ENCODE measurements at regions not wholly inside any gene's neighbourhood (a gene's known extent, or its start where the extent isn't known, plus 50 kb on each side); places are given as distances from the start of the nearest gene placed in this dataset.

DNA sequence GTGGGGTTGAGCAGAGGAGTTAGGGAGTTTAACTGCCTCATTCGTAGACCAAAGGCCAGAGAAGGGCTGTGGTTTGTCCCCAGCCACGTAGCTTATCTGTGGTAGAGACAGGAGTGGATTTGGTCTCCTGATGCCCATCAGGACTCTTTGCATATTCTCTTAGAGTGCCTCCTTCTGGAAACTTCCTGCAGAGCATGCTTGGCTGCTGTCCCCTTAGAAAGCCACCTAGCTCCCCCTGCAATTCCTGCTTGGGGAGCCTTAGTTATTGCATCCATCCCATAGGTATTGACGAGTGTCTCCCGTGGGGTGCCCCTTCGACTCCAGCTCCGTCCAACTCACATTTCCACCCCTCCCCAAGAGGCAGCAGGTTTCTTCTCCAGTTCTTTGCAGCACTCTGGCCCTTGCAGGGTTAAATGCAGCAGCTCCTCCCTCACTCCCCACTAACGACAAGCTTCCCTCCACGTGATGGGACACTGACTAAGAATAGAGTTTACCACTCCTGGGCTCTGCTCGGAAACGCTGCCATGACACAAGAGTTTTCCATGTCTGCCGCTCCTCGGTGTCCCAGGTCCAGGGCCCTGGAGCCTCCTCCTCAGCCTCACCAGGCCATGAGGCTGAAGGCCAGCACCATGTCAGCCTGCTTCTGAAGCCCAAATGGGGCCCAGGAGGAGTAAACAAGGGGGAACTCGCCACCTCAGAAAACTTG, 147.8 kb upstream of the UNC5B start:
- in situ Hi-C loops (cut with MboI; ENCODE audit: low sequenced_read_pairs) = no loop called here

More for the DNA sequence above, 147.8 kb upstream of the UNC5B start:
- DNase-seq (no peak), ATAC-seq (ENCODE audit: low read depth) (no peak)
- Histone ChIP-seq H2AFZ (replicated peaks; ENCODE audit: low read length, poor library complexity) (no peak overlapping the region), H3K18ac (ENCODE audit: low read depth, low read length) (no peak overlapping the region), H3K4ac (ENCODE audit: low read depth, low read length) (no peak overlapping the region), H3K23ac (ENCODE audit: low read depth, low read length) (no peak overlapping the region), H3K56ac (ENCODE audit: extremely low read depth, insufficient read depth, low read length) (no peak overlapping the region), H2AK5ac (ENCODE audit: low read depth, low read length) (no peak overlapping the region), H3K27me3 (ENCODE audit: control insufficient read depth, insufficient read depth, low read length) (peaks cover 52% of the 10 kb centered on the region), H2AK9ac (replicated peaks; ENCODE audit: low read depth, low read length, poor library complexity) (no peak overlapping the region), H3K14ac (replicated peaks; ENCODE audit: low read depth, low read length) (no peak overlapping the region), H2BK20ac (ENCODE audit: low read depth, low read length) (no peak overlapping the region), H3K36me3 (ENCODE audit: control insufficient read depth, insufficient read depth, low read length) (no peaks in the 10 kb centered on the region), H3K4me3 (ENCODE audit: insufficient read depth, low read depth, low read length) (no peak overlapping the region), H3K4me2 (ENCODE audit: low read depth, low read length) (no peak overlapping the region), H3K9me3 (ENCODE audit: control insufficient read depth, insufficient read depth, low read length) (no peaks in the 10 kb centered on the region), H3K79me1 (ENCODE audit: low read depth in 1 of 2, low read length in 2 of 2) (no peaks in the 10 kb centered on the region), H3K27ac (ENCODE audit: insufficient read depth, low read length) (no peak overlapping the region), H4K91ac (ENCODE audit: insufficient read depth, low read depth, low read length) (no peak overlapping the region), H3K4me1 (ENCODE audit: control insufficient read depth, insufficient read depth, low read length) (no peaks in the 10 kb centered on the region), H3K9me1 (ENCODE audit: insufficient read depth, low read length) (no peaks in the 10 kb centered on the region), H4K20me1 (ENCODE audit: insufficient read depth, low read length) (no peaks in the 10 kb centered on the region), H2BK5ac (ENCODE audit: low read depth, low read length, poor library complexity, severe bottlenecking) (no peak overlapping the region), H3K9ac (ENCODE audit: low read depth, low read length) (no peak overlapping the region), H2BK15ac (ENCODE audit: low read depth, low read length) (no peak overlapping the region), H2BK120ac (ENCODE audit: low read depth, low read length) (no peak overlapping the region), H4K5ac (ENCODE audit: low read depth, low read length) (no peak overlapping the region), H4K8ac (ENCODE audit: low read depth in 2 of 2, low read length in 2 of 2) (no peak overlapping the region)
- TF ChIP-seq FOS (IDR thresholded peaks at IDR 0.05; ENCODE audit: low read depth, low read length) = no peak
- TF ChIP-seq USF2 (IDR thresholded peaks at IDR 0.05; ENCODE audit: low read depth, low read length) = peak; percentile 29; the same call in 1 of the 2 replicates
- POLR2A ChIA-PET (ENCODE audit: unreplicated experiment) = no interaction called here
- dilution Hi-C loops (cut with HindIII; ENCODE audit: low sequenced_read_pairs, unreplicated experiment) = no loop called here
- intact Hi-C loops (cut with micrococcal nuclease) = no loop called here
- no TSS peak for BruUV-seq (replicated peaks)
- 71% methylated on average over 6 of the region's 13 CpGs; no CpG with 5 or more reads in 1 of the 2 experiments for WGBS, 2 experiments (ENCODE audit: extremely low coverage in 2 of 2, insufficient read length in 1 of 2)
- CTCF ChIA-PET = no interaction called here

Data from IMR-90 (cell line).